Right lobe of liver (tissue), 4 donors: ENCODE measurements at regions not wholly inside any gene's neighbourhood (a gene's known extent, or its start where the extent isn't known, plus 50 kb on each side); places are given as distances from the start of the nearest gene placed in this dataset.

ENCODE experiments used
- POLR2A ChIP-seq: fragments of 450-650 bp; IDR thresholded peaks from one replicate; pipeline ENCODE4 v1.6.1; 2017; ENCODE audit warnings: antibody characterized with exemption, mild to moderate bottlenecking
- TF ChIP-seq, protein P1 (sequence below), 4 donors: fragments of 200-600 bp in 3 of 4; fragments of 450-650 bp in 1 of 4; IDR thresholded peaks; one replicate each; pipeline versions ENCODE4 v1.5.1 to v1.8.0; 2016 to 2022; ENCODE audit warnings: antibody characterized with exemption in 4 of 4, mild to moderate bottlenecking in 2 of 4
- donor health status: DM: no; HTN: no; CAD: no.
- donor health status: DM: no; HTN: no; CAD: no.
- donor health status: DM: no; HTN: yes; CAD: no.

DNA sequence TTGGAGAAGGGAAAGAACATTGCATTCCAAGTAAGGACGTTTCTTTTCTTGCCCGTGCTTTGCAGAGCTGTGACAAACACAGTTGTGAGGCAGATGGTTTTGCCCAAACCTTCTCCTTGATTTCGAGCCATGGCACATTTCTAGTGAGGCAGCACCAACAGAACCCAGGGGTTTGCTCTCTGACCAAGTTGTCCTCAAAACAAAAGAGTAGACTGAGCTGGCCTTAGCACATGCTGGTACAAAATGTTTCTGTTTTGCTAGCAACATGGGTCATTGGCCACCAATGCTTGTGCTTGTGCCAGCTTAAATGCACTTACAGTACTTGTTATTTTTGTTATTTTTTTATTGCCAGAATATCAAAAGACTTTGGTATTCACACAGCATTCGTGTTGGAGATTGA, 328.8 kb downstream of the GADD45G start:
- TF ChIP-seq, protein P1, sequence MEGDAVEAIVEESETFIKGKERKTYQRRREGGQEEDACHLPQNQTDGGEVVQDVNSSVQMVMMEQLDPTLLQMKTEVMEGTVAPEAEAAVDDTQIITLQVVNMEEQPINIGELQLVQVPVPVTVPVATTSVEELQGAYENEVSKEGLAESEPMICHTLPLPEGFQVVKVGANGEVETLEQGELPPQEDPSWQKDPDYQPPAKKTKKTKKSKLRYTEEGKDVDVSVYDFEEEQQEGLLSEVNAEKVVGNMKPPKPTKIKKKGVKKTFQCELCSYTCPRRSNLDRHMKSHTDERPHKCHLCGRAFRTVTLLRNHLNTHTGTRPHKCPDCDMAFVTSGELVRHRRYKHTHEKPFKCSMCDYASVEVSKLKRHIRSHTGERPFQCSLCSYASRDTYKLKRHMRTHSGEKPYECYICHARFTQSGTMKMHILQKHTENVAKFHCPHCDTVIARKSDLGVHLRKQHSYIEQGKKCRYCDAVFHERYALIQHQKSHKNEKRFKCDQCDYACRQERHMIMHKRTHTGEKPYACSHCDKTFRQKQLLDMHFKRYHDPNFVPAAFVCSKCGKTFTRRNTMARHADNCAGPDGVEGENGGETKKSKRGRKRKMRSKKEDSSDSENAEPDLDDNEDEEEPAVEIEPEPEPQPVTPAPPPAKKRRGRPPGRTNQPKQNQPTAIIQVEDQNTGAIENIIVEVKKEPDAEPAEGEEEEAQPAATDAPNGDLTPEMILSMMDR (IDR thresholded peaks at IDR 0.05) = no peak
- no peak for TF ChIP-seq POLR2A
